GM21515 (cell line): ENCODE measurements at regions not wholly inside any gene's neighbourhood (a gene's known extent, or its start where the extent isn't known, plus 50 kb on each side); places are given as distances from the start of the nearest gene placed in this dataset.
"Not testable (repeated sequence)": the region's sequence is repeated elsewhere in the genome, so short reads cannot be mapped to it uniquely, and the experiment has no call there.

Experiments
- ATAC-seq: cut with Tn5 transposase; IDR thresholded peaks from one replicate; pipeline ENCODE4 v1.9.1; 2021; ENCODE audit not compliant: unreplicated experiment

GRCh38 chr11:29260939-29261705 lies 755.7 kb downstream of the KCNA4 start:
- ATAC-seq = no peak

DNA sequence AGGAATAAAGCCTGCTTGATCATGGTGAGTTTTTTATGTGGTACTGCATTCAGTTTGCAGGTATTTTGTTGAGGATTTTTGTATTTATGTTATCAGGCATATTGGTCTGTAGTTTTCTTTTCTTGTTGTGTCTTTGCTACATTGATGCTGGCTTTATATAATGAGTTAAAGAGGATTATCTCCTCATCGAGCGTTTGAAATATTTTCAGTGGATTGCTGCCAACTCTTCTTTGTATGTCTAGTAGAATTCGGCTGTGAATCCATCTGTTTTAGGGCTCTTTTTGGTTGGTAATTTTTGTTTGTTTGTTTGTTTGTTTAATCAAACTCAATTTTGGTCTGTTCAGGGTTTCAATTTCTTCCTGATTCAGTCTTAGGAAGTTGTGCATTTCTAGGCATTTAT lies 758.4 kb downstream of the KCNA4 start:
- no peak for ATAC-seq

DNA sequence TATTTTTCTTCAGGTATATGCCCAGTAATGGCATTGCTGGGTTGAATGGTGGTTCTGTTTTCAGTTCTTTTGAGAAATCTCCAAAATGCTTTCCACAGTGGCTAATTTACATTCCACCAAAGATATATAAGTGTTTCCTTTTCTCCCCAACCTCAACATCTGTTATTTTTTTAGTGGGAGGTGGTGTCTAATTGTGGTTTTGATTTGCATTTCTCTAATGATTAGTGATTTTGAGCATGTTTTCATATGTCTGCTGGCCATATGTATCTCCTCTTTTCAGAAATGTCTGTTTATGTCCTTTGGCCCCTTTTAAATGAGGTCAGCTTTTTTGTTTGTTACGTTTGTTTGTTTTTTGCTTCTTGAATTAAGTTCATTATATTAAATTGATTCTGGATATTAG lies 760.2 kb downstream of the KCNA4 start:
- ATAC-seq = no peak

- ATAC-seq = no peak
Observed at GRCh38 chr11:29255401-29255800, 761.4 kb downstream of the KCNA4 start.

GRCh38 chr11:29251738-29252137 lies 765.1 kb downstream of the KCNA4 start:
- peak; percentile 82 for ATAC-seq

DNA sequence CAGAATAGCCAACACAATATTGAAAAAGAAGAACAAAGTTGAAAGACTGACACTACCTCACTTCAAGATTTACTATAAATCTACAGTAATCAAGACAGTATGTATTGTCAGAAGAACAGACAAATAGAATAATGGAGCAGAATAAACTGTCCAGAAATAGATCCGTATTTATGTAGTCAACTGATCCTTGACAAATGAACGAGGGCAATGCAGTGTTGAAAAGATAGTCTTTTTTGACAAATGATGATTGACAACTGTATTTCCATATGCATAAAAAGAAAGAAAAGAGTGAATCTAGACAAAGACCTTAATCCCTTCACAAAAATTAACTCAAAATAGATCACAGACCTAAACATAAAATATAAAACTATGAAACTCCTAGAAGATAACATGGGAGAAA lies 767.1 kb downstream of the KCNA4 start:
- ATAC-seq = no peak

DNA sequence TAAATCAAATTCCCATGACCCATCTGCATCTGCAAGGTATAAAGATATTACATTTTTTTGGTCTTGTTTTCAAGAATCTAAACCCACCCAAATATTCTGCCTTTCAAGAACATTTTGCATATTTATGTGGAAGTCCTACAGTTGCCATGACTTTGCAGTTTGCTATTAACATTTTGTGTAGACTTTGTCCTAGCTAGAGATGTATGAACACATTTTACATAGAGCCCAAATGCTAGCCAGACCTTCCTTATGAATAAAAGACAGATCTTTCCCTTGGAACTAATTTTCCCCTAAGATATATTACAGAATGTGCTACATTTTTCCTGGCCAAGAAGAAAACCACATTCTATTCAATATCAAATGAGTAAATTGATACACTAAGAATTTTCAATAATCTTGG lies 772.5 kb downstream of the KCNA4 start:
- no peak for ATAC-seq

DNA sequence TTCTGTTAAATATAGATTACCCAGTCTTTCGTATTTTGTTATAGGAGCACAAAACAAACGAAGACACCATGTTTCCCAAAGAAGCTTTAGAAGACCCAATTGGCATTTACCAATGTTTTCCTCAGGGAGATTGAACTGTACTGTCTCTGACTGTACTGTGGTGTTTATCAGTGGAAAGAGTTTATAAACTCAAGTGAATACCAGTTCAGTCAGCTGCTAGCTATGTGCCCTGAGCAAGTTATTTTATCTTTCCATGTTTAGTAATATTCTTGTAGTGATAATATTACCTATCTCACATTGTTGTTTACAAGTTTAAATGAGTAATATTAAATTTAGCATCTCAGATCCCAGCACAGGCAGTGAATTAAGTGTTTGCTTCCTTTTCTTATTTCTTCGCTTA lies 773.2 kb downstream of the KCNA4 start:
- no peak for ATAC-seq

- ATAC-seq = no peak
Observed at GRCh38 chr11:29231991-29232390, 784.8 kb downstream of the KCNA4 start.

- ATAC-seq = no peak
Observed at GRCh38 chr11:29231586-29231985, 785.2 kb downstream of the KCNA4 start.

DNA sequence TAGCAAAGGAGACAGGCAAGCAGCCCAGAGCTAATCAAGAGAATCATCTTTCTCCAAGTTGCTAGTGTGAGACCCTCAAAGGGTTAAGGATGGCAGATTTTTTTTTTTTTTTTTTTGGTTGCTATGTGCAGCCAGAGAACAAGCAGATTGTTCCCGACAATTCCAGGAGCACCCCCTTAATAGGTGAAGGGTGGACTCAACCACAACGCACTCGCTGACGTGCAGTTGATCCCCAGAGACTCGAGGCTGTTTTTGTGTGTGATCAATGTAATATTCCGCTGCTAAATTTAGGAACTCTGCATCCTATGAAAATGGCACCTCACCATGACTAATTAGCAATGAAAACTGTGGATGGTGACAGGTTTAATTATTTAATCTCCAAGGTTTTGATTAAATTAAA lies 789.0 kb downstream of the KCNA4 start:
- no peak for ATAC-seq

- ATAC-seq = no peak
Observed at GRCh38 chr11:29224739-29225384, 792.0 kb downstream of the KCNA4 start.

DNA sequence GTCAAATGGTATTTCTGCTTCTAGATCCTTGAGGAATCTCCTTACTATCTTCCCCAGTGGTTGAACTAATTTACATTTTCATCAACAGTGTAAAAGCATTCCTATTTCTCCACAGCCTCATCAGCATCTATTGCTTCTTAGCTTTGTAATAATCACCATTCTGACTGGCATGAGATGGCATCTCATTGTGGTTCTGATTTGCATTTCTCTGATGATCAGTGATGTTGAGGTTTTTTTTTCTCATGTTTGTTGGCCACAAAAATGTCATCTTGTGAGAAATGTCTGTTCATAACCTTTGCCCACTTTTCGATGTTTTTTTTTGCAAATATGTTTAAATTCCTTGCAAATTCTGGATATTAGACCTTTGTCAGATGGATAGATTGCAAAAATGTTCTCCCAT lies 797.3 kb downstream of the KCNA4 start:
- ATAC-seq = not testable (repeated sequence)

DNA sequence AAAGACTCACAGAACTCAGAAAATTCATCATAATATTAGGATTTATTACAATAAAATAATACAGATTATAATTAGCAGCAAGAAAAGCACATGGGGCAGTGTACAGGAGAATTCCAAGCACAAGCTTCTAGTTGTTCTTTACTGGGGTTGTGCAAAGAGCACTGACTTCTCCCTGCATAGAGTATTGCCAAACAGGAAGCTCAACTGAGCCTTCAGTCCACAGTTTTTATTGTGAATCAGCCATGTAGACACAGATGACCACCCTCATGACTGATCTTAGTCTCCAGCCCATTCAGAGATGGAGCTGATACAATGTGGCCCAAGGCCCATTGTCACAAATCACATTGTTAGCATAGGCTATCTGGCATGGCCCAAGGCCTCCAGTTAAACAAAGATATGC lies 798.9 kb downstream of the KCNA4 start:
- no peak for ATAC-seq

DNA sequence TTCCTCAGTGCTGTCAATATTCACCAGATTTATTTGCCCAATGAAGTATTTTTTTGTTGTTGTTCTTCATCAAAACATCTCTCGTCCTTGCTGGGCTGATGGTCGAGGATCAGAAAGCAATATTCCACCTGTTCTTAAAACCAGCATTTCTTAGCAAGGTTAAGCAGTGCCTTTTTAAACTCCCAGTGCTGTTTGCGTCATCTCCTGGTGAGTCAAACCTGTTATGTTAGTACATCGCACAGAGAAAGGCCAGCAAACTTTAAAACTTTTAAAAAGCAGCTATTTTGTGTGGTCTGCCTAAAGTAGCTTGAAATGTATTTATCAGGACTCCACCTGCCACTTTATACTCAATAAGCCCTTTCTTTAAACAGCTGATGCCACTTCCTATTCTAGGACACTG lies 802.0 kb downstream of the KCNA4 start:
- ATAC-seq = no peak

GRCh38 chr11:29211202-29211601 lies 805.6 kb downstream of the KCNA4 start:
- no peak for ATAC-seq

GRCh38 chr11:29210426-29210825 lies 806.4 kb downstream of the KCNA4 start:
- ATAC-seq = no peak

- ATAC-seq = no peak
Observed at GRCh38 chr11:29208117-29208516, 808.7 kb downstream of the KCNA4 start.

DNA sequence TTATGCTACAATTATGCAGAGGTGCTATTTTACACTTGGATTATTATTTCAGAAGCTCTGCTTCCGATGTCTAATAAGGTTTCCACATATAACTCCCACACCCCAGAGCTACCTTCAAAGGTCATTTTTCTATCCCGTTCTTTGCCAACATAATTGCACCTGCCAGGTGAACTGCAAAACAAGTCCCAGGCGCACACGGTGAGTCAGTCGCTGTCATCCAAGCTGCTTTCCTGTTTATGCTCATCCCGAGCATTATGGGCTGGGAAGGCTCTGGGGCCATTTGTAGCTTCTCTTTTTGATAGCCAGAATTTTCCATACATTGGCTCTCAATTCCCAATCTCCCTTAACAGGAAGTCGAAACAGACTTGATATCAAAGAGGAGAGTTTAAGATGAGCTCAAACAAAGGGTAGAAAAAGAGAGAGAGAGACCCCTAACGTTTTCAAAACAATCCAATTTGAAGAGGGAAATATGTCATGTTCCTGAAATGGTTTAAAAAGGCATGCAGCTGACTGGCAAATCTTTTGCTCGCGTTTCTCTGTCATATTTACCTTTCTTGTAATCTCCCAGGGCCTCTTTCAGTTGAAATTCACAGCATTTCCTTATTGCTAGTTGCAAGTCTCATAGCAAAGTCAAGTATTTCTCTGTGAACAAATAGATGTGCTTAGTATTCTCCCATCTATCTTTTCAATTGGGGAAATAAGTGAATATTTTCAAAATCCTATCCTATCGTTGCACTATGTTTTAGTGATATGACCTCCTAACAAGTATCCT lies 815.9 kb downstream of the KCNA4 start:
- no peak for ATAC-seq

- no peak for ATAC-seq
Observed at GRCh38 chr11:29190313-29190712, 826.5 kb downstream of the KCNA4 start.

DNA sequence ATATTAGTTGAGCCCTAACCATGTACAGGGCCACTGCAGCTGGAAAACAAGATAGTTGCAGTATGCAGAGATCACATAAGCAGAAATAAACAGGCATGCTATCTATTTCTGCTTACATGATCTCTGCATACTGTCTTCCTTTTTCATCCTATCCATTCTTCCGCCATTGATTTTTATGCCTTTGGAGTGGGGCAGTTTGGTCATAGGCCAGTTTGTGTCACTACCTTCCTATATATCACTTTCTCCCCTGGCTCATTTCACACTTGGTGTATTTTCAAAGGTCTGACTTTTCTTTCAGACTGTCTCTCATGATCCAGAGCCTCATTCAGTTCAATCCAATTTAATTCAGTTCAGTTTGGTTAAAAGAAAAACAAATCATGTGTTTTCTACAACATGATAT lies 829.6 kb downstream of the KCNA4 start:
- ATAC-seq = no peak
